ENCODE measurements at regions not wholly inside any gene's neighbourhood (a gene's known extent, or its start where the extent isn't known, plus 50 kb on each side); places are given as distances from the start of the nearest gene placed in this dataset.
"Not testable (repeated sequence)": the region's sequence is repeated elsewhere in the genome, so short reads cannot be mapped to it uniquely, and the experiment has no call there.

- DNase-seq = no peak
These were observed 926.4 kb upstream of the SLC35B3 start for GRCh38 chr6:9361749-9362148.

- DNase-seq = no peak
These were observed 925.5 kb upstream of the SLC35B3 start for GRCh38 chr6:9360881-9361280.

- no peak for DNase-seq
These were observed 912.3 kb upstream of the SLC35B3 start for GRCh38 chr6:9347608-9348007.

GRCh38 chr6:9346923-9347322, 911.6 kb upstream of the SLC35B3 start:
- DNase-seq = no peak

GRCh38 chr6:9335431-9335830, 900.1 kb upstream of the SLC35B3 start:
- DNase-seq = no peak

GRCh38 chr6:9334979-9335378, 899.6 kb upstream of the SLC35B3 start:
- DNase-seq = no peak

- no peak for DNase-seq
These were observed 897.0 kb upstream of the SLC35B3 start for GRCh38 chr6:9332241-9332780.

GRCh38 chr6:9316831-9317230, 881.5 kb upstream of the SLC35B3 start:
- no peak for DNase-seq

GRCh38 chr6:9315966-9316650, 880.8 kb upstream of the SLC35B3 start:
- no peak for DNase-seq

GRCh38 chr6:9308284-9308683, 872.9 kb upstream of the SLC35B3 start:
- no peak for DNase-seq

GRCh38 chr6:9307786-9308185, 872.4 kb upstream of the SLC35B3 start:
- no peak for DNase-seq

- no peak for DNase-seq
These were observed 871.8 kb upstream of the SLC35B3 start for GRCh38 chr6:9307187-9307586.

- no peak for DNase-seq
These were observed 860.3 kb upstream of the SLC35B3 start for GRCh38 chr6:9295644-9296043.

GRCh38 chr6:9292975-9293374, 857.6 kb upstream of the SLC35B3 start:
- no peak for DNase-seq

GRCh38 chr6:9290342-9290741, 855.0 kb upstream of the SLC35B3 start:
- not testable (repeated sequence) for DNase-seq

- DNase-seq = no peak
These were observed 837.3 kb upstream of the SLC35B3 start for GRCh38 chr6:9272671-9273070.

- no peak for DNase-seq
These were observed 831.4 kb upstream of the SLC35B3 start for GRCh38 chr6:9266741-9267140.

GRCh38 chr6:9257215-9257614, 821.9 kb upstream of the SLC35B3 start:
- DNase-seq = no peak

GRCh38 chr6:9254251-9254650, 818.9 kb upstream of the SLC35B3 start:
- DNase-seq = no peak

- DNase-seq = no peak
These were observed 817.5 kb upstream of the SLC35B3 start for GRCh38 chr6:9252799-9253198.

GRCh38 chr6:9250852-9251251, 815.5 kb upstream of the SLC35B3 start:
- DNase-seq = peak; percentile 0

GRCh38 chr6:9248133-9248532, 812.8 kb upstream of the SLC35B3 start:
- DNase-seq = no peak

GRCh38 chr6:9240861-9241260, 805.5 kb upstream of the SLC35B3 start:
- no peak for DNase-seq

- DNase-seq = no peak
These were observed 801.1 kb upstream of the SLC35B3 start for GRCh38 chr6:9236443-9236842.

- no peak for DNase-seq
These were observed 798.3 kb upstream of the SLC35B3 start for GRCh38 chr6:9233686-9234085.
